Ureter (tissue), 1 donor: ENCODE measurements at regions not wholly inside any gene's neighbourhood (a gene's known extent, or its start where the extent isn't known, plus 50 kb on each side); places are given as distances from the start of the nearest gene placed in this dataset.

Experiments
- DNase-seq: peaks from one replicate; pipeline ENCODE4 v3.0.0-alpha.2; 2020; ENCODE audit warnings: low spot score
- donor health status: DM: yes; HTN: yes; CAD: no.

DNA sequence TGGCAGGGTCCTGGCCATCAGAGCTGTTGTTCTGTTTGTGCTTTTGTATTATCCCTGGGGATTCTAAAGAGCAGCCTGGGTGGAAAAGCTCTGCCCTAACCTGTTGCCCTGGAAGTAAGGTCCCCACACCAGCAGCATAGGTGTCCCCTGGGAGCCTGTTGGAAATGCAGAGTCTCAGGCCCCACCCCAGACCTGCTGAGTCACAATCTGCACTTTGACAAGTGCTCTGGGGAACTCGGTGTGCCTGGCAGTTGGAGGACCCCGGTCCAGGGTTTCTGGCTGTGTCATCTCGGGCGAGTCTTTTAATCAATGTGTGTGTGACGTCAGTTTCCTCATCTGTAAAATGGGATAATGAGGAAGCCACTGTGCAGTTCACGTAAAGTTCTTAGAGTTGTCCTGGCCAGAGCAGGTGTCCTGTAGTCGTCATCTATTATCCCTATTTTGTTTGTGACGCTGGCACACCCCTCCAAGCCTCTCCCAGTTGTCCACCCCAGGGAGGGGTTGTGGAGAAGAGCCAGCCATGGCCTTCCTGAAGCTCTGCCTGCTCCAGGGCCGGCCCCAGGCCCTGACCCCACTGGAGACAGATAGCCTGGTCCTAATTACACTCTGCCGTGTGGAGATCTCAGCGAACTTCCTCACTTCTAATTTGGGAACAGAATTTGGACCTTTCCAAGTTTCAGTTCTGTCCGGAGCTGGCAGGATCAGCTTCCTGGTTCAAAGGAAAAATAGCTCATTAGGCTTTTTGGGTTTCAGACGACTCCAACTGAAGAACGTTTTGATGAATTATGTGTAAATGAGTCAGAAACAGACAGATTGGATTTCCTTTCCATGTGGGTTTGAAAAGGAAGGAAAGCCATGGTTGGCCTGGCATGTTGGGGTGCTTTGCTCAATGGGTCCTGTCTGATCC, 295.7 kb upstream of the FOXF1 start:
- DNase-seq: no peak

DNA sequence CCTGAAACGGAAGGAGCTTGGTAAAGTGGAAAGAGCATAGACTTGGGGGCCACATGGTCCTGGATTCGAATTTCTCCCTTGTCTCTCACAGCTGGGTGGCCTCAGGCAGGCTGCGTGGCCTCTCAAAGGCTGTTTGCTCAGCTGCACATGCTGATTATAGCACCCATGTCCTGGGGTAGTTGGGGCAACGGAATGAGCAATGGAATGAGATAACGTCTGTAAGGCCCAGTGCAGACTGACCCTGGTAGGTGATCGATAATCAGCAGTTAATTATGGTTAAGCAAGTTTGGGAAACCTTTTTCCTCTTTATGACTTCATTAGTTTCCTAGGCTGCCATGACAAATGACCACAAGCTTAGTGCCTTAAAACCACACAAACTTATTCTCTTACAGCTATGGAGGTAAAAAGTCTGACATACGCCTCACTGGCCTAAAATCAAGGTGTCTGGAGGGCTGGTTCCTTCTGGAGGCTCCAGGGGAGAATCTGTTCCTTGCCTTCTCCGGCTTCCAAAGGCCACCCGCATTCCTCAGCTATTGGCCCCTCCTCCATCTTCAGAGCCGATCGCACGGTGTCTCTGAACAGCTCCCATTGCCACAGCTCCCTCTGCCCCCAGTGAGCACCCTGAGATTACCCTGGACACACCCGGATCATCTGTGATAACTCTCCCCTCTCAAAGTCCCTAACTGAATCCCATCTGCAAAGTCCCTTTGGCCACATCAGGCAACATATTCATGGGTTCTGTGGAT, 294.9 kb upstream of the FOXF1 start:
- peak; percentile 20 for DNase-seq

DNA sequence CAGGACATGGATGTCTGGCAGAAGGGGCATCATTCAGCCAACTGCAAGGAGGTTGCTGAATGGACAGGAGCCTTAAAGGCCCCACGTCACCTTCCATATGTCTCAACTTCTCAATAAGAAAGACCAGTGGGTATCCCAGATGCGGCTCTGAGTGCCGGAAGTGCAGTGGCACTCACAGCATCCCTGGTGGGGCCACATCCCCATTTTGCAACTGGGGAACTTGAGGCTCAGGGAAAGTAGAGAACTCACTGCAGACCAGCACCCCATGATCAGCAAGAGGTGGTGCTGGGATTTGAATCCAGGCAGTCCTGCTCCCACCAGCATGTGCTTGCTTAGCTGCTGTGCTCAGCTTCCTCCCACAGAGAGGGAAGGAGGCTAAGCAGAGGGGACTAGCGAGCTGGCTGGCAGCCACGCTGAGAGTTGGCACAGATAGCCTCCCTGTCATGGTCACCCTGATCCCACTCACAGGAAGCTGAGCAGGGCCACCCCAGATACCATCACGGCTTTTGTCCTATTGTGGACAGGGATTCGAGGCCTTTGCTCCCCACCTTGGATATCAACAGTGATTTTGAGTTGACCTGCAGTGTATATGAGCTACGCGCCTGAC, 294.2 kb upstream of the FOXF1 start:
- peak; percentile 40 for DNase-seq

- no peak for DNase-seq
Measured at GRCh38 chr16:86216591-86216990, 293.7 kb upstream of the FOXF1 start.

DNA sequence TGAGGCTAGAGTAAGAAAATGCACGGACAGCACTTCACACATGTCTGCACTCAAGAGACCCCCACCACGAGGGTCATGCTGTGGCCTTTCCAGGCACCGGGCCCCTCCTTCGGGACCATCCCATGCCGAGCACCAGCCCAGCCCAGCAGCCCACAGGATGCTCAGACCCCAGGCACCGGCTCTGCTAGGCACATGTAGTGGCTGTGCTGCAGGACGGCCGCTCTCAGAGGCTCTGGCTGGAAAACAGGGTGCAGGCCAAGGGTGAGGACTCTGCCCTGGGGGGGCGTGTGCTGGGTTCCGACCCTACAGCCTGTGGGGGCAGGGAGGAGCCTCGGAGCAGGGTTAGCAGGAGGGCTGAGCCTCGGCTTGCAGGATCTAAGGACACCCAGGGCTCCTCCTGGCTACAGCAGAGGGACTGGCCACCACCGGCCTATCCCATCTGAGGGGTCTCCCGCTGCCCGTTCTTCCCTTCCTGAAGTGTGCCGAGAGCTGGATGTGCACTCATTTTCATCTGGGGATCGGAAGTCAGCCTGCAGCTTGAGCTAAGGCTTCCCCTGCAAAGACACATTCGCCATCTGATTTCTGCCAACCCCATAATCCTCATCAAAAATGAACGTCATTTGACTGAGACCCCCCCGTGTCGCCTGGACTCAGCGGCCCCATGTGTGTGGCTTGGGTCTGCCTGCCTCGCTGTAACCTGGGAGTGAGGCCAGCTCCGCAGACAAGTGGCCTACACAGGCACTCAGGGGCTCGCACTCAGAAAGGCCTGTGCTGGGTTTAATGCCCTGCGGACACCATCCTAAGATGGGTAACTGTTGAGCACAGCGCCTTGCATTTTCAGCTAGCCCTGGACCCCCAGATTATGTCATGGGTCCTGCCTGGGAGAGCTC, 293.1 kb upstream of the FOXF1 start:
- DNase-seq: peak; percentile 38

DNA sequence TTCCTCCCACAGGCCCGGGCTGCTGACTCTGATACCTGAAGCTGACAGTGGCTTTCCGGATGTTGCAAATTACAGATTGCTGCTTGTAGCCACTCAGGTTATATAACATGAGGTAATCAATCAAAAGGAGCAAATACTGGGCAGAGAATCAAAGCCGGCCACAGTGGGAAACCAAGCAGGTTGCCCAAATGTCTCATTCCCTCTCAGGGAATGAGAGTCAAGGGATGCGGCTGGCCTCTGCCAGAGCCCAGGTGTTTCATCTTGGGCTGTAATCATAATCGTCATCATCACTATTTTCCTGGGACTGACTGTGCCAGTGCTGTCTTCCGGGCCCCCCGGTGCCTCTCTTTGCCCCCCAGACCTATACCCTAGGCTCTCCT, 292.4 kb upstream of the FOXF1 start:
- DNase-seq: no peak

- no peak for DNase-seq
Measured at GRCh38 chr16:86218479-86219170, 291.7 kb upstream of the FOXF1 start.

DNA sequence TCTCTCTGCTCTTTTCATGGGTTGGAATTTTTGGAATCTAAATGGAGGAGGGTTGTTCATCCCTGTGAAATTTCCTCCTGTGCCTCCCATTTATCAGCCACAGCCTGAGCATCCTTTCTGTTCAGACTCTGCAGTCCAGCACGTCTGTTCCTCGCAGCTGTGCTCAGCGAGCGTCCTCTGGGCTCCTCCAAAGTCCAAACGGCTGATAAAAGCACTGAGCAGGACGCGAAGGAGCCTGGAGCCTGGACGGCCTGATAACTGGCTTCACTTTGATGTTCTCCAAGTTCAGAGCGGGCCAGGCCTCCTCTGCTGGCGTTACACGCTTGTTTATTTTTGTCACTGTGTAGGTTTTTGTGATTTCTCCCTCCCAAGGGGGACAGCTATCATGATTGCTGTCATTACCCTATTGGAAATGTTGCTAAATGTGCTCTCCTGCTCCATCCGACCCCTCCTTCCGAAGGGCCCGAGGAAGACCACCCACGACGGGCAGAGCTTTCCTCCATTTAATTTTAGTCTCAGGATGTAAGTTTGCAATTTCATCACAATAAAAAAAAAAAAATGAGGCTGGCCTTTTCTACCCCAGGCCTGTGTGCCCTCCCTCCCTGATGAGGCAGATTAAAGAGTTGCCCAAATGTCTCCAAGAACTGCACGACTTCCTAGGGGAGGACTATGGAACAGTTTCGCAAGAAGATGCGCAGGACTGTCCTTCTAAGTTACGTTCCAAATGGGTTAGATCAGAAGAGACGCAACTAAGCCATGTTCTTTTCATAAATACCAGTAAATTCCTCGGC, 290.5 kb upstream of the FOXF1 start:
- DNase-seq: peak; percentile 70

DNA sequence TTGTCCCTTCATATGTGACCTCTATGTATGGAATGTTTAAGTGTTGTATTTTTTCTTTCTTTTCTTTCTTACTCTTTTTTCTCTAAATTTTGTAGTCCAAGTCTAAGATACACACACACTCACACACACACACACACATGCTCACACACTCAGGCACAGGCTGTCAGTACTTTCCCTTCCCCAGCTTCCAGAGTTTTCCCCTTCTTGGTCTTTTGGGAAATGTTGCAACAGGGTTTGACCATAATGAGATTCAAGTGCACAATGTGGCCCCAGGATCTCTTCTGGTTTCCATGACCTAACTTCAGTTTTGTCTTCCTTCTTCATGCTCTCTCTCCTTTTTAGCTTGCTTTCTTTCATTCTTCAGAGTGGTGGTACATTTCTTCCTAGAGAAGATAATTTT, 289.8 kb upstream of the FOXF1 start:
- DNase-seq: no peak

DNA sequence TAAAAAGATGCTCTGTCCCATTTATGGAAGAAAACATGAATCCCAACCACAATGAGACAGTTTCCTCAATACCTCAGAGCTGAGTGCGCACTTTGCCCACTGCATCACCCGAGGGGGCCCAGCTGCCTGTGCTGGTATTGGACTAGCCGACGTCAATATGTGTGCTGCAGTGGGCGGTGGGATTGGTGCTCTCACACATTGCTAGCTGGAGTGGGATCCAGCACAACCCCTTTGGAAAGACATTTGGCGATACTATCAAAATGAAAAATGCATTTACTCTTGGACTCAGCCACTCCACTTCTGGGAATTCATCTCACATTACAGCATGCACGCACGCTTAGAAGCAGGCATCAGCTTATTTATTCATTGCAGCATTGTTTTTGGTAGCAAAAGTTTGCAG, 289.2 kb upstream of the FOXF1 start:
- no peak for DNase-seq

DNA sequence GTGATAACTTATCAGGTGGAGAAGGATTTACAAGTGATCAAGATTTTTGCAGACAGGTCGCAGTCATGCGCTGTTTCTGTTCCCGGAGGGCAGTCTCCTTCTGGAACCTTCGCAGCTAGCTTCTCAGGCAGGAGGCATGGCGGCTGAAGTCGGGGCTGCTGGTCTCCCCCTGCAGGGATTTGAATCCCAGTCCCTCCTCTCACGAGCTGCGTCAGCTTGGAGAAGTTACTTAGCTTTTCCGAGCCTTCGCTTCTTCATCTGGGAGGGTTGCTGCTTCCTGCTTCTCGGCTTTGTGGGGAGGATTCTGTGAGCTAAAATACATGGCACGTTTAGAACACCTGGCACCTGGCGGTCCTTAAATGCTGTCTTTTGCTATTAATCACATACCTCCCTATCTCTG, 287.8 kb upstream of the FOXF1 start:
- DNase-seq: no peak

DNA sequence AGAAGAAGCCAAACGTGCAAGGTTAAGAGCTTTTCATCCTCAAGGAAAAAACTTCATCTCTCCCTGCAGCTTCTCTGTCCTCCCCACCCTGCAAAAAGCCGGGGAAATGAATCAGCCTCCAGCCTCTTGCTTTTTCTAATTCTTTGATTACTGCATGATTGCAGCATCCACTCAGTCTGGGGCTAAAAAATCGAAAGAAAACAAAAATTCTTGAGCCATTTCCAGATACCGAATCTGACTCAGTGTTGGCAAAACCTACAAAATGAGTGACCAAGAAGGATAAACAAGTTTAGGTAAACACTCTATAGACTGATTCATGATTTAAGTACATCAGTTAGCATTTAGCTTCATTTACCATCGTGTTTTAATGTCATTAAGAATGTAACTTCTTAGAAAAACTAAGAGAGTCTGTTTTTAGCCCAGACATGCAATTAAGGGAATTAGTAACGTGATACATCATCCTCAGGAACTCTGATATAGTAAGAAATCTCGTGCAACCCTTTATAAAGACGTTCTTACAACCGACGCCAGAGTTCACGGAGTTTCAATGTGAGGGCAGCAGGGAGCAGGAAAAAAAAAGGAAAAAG, 287.3 kb upstream of the FOXF1 start:
- no peak for DNase-seq

DNA sequence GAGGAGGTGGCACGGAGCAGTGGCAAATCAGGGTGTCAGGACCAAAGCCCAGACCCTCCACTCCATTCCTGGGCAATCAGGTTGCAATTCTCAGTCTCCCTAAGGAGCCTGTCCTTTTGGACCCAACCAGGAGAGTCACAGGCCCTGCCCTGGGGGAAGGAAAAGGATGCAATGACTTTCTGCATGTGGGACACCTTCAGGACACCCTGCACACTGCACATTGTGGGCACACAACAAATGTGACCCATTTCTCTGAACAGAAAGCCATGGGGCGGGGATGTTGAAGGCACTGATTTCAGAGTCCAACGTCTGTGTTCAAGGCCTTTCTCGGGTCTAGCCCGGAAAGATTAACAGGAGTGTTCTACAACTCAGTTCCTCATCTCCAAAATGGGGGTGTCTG, 286.2 kb upstream of the FOXF1 start:
- DNase-seq: no peak

GRCh38 chr16:86224629-86225028, 285.7 kb upstream of the FOXF1 start:
- DNase-seq: no peak

DNA sequence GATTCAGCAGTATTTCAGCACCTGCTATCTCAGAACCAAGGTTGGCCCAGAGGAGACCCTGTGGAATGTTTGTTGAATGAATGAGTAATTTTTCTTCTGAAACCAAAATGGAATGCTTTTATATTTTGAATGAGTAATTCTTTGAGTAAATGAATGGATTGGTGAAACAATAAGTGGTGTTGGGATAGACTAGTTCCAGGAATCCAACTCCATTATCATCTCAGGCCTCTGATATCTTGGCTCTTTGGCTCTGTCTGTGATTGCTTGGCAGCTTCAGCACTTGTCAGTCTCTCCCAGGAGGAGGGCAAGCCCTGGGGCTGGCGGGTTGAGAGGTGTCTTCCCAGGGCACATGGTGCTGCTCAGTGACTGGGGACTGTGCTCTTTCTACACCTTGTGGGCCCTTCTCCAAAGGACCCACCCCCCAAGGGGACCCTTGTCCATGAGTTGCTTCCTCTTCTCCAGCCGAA, 284.4 kb upstream of the FOXF1 start:
- DNase-seq: no peak

DNA sequence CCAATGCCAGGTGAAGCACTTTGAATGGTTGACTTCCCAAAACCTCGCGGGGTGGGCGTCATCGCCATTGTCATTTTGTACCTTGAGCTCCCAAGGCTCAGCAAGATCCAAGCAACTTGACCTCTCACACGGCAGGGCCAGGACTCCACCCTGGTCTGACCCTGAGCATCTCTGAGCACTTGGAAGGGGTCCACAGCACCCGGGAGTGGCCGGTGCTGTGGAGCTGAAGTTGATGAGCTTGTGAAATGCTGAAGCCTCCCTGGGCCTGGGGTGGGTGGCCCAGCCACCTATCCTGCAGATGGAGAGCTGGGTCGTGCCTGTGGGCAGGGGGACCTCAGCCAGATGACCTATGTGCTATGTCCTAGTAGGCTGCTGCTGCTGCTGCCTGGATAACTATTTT, 283.3 kb upstream of the FOXF1 start:
- DNase-seq: no peak

- no peak for DNase-seq
Measured at GRCh38 chr16:86227801-86228200, 282.5 kb upstream of the FOXF1 start.

GRCh38 chr16:86228713-86229112, 281.6 kb upstream of the FOXF1 start:
- no peak for DNase-seq

DNA sequence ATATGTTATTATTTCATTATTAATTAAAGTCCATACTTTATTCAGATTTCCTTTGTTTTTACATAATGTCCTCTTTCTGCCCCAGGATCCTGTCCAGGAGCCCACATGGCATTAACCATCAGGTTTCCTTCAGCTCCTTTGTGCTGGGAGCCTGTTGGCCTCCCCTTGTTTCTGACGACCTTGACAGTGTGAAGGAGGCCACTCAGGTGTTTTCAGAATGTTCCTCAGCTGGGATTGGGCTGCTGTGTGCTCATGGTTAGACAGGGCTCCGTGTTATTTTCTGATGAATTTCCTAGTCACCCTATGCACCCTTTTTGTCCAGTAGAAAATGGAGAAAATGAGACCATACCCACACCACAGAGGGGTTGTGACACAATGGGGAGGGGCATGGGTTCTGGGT, 281.0 kb upstream of the FOXF1 start:
- no peak for DNase-seq
